B cell (primary cell): ENCODE measurements at regions not wholly inside any gene's neighbourhood (a gene's known extent, or its start where the extent isn't known, plus 50 kb on each side); places are given as distances from the start of the nearest gene placed in this dataset.

ENCODE experiments used
- EZH2 ChIP-seq: IDR thresholded peaks from 2 replicates; pipeline ENCODE4 v1.6.1; 2012; ENCODE audit warnings: borderline replicate concordance, low read depth, mild to moderate bottlenecking, moderate library complexity, low read length; ENCODE audit not compliant: insufficient read depth, poor library complexity, severe bottlenecking
- TF ChIP-seq, protein P1 (sequence below): fragments of 200-600 bp; IDR thresholded peaks from one replicate; pipeline ENCODE4 v1.8.0; 2022; ENCODE audit warnings: antibody characterized with exemption, mild to moderate bottlenecking

DNA sequence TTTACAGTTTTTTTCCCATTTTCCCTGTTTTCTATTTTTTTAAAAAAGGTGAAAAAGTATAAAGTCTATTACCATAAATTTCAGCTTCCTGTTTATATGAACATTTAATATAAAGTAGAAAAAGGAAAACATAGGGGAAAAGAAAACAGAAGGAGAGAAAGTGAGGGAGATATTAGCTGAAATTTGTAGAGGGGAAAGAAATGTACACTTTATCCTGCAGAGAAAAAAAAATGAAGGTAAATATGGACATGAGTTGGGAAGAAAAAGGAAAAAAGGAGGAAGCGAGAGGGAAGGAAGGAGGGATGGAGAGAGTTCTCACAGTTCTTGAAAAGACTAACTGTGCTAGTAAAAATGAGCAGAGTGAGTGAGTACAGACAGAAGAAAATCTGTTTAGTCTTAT is 91.6 kb upstream of the BTG1 start:
- TF ChIP-seq, protein P1, sequence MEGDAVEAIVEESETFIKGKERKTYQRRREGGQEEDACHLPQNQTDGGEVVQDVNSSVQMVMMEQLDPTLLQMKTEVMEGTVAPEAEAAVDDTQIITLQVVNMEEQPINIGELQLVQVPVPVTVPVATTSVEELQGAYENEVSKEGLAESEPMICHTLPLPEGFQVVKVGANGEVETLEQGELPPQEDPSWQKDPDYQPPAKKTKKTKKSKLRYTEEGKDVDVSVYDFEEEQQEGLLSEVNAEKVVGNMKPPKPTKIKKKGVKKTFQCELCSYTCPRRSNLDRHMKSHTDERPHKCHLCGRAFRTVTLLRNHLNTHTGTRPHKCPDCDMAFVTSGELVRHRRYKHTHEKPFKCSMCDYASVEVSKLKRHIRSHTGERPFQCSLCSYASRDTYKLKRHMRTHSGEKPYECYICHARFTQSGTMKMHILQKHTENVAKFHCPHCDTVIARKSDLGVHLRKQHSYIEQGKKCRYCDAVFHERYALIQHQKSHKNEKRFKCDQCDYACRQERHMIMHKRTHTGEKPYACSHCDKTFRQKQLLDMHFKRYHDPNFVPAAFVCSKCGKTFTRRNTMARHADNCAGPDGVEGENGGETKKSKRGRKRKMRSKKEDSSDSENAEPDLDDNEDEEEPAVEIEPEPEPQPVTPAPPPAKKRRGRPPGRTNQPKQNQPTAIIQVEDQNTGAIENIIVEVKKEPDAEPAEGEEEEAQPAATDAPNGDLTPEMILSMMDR: no peak
- TF ChIP-seq EZH2: no peak
